ENCODE measurements at regions not wholly inside any gene's neighbourhood (a gene's known extent, or its start where the extent isn't known, plus 50 kb on each side); places are given as distances from the start of the nearest gene placed in this dataset.

GRCh38 chr12:29940811-29941210, 157.1 kb upstream of the TMTC1 start:
- Histone ChIP-seq H4K20me1 (ENCODE audit: insufficient read depth, low read length, poor library complexity, severe bottlenecking) (no peaks in the 10 kb centered on the region), H3K9ac (ENCODE audit: low read depth, low read length, poor library complexity, severe bottlenecking) (no peak overlapping the region), H3K4me2 (ENCODE audit: low read depth, low read length, poor library complexity, severe bottlenecking) (no peak overlapping the region), H3F3A (ENCODE audit: low read depth) (no peaks in the 10 kb centered on the region), H3K27me3 (ENCODE audit: insufficient read depth, low read length, poor library complexity, severe bottlenecking) (no peaks in the 10 kb centered on the region), H3K36me3 (ENCODE audit: insufficient read depth, low read length) (no peaks in the 10 kb centered on the region), H3K79me2 (ENCODE audit: insufficient read depth, low read length) (no peaks in the 10 kb centered on the region), H2AFZ (ENCODE audit: low read length) (no peak overlapping the region), H3K9me3 (ENCODE audit: insufficient read depth, low read depth, low read length) (no peaks in the 10 kb centered on the region), H3K4me3 (ENCODE audit: low read length, poor library complexity, severe bottlenecking) (no peak overlapping the region), H3K4me1 (ENCODE audit: insufficient read depth, low read length, poor library complexity, severe bottlenecking) (no peaks in the 10 kb centered on the region), H3K9me2 (replicated peaks; ENCODE audit: low read depth, low read length) (0 out of 2 replicates have a peak, but pooled peaks cover 2% of the 10 kb centered on the region)
- TF ChIP-seq, protein P1, sequence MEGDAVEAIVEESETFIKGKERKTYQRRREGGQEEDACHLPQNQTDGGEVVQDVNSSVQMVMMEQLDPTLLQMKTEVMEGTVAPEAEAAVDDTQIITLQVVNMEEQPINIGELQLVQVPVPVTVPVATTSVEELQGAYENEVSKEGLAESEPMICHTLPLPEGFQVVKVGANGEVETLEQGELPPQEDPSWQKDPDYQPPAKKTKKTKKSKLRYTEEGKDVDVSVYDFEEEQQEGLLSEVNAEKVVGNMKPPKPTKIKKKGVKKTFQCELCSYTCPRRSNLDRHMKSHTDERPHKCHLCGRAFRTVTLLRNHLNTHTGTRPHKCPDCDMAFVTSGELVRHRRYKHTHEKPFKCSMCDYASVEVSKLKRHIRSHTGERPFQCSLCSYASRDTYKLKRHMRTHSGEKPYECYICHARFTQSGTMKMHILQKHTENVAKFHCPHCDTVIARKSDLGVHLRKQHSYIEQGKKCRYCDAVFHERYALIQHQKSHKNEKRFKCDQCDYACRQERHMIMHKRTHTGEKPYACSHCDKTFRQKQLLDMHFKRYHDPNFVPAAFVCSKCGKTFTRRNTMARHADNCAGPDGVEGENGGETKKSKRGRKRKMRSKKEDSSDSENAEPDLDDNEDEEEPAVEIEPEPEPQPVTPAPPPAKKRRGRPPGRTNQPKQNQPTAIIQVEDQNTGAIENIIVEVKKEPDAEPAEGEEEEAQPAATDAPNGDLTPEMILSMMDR (conservative IDR thresholded peaks at IDR 0.05; ENCODE audit: low read length): no peak
- no peak for TF ChIP-seq EZH2phosphoT487 (IDR thresholded peaks at IDR 0.05; ENCODE audit: borderline replicate concordance)

DNA sequence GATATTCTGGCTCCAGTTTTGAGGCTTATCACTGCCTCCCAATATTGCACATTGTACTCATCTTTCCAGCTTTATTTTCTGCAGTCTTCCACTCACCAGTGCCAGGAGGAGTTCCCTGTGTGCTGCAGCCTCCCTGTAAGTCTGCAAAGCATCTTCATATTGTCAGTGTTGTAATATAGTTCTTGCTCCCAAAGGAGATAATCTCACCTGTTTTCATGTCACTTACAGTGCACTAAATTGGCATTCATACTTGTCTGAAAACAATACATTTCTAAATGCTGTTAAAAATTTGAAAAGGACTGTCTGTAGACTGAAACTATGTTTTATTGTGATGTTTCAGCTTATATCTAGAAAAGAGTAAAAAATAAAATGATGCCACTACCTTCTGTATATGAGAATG, 146.8 kb upstream of the TMTC1 start:
- no peaks in the 10 kb centered on the region for H3K4me1 ChIP-seq (ENCODE audit: insufficient read depth, low read length, poor library complexity, severe bottlenecking)
- no peaks in the 10 kb centered on the region for H3K9me3 ChIP-seq (ENCODE audit: insufficient read depth, low read depth, low read length)
- no peaks in the 10 kb centered on the region for H3K9me2 ChIP-seq (replicated peaks; ENCODE audit: low read depth, low read length)
- no peak overlapping the region for H3K4me3 ChIP-seq (ENCODE audit: low read length, poor library complexity, severe bottlenecking)
- H3K27me3 ChIP-seq (ENCODE audit: insufficient read depth, low read length, poor library complexity, severe bottlenecking): no peaks in the 10 kb centered on the region
- no peak overlapping the region for H2AFZ ChIP-seq (ENCODE audit: low read length)
- no peaks in the 10 kb centered on the region for H4K20me1 ChIP-seq (ENCODE audit: insufficient read depth, low read length, poor library complexity, severe bottlenecking)
- no peak overlapping the region for H3K9ac ChIP-seq (ENCODE audit: low read depth, low read length, poor library complexity, severe bottlenecking)
- no peak overlapping the region for H3K4me2 ChIP-seq (ENCODE audit: low read depth, low read length, poor library complexity, severe bottlenecking)
- H3F3A ChIP-seq (ENCODE audit: low read depth): no peaks in the 10 kb centered on the region
- H3K36me3 ChIP-seq (ENCODE audit: insufficient read depth, low read length): no peaks in the 10 kb centered on the region
- H3K79me2 ChIP-seq (ENCODE audit: insufficient read depth, low read length): no peaks in the 10 kb centered on the region
- TF ChIP-seq EZH2phosphoT487 (IDR thresholded peaks at IDR 0.05; ENCODE audit: borderline replicate concordance): no peak
- TF ChIP-seq, protein P1 (conservative IDR thresholded peaks at IDR 0.05; ENCODE audit: low read length): no peak

DNA sequence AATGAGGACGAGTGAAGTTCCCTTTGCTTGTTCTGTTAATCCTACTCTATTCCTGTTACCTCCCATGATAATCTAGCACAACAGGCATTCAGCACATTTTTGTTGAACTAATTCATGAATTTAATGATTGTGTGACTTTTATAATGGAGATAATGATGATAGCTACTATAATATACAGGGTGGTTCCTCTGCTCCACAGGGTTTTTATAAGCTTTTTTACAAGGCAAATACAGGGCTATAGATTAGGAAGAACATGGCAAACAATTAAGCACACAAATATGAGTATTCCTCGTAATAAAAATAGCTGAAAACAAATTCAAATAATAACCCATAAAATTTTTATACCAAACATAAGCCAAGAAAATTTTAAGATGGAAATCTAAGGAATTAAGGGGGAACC, 145.6 kb upstream of the TMTC1 start:
- no peak for TF ChIP-seq EZH2phosphoT487 (IDR thresholded peaks at IDR 0.05; ENCODE audit: borderline replicate concordance)
- TF ChIP-seq, protein P1 (conservative IDR thresholded peaks at IDR 0.05; ENCODE audit: low read length): no peak
- no peaks in the 10 kb centered on the region for H3K79me2 ChIP-seq (ENCODE audit: insufficient read depth, low read length)
- H3K4me2 ChIP-seq (ENCODE audit: low read depth, low read length, poor library complexity, severe bottlenecking): no peak overlapping the region
- H3K9me2 ChIP-seq (replicated peaks; ENCODE audit: low read depth, low read length): no peaks in the 10 kb centered on the region
- H3K36me3 ChIP-seq (ENCODE audit: insufficient read depth, low read length): no peaks in the 10 kb centered on the region
- H3K27me3 ChIP-seq (ENCODE audit: insufficient read depth, low read length, poor library complexity, severe bottlenecking): no peaks in the 10 kb centered on the region
- no peaks in the 10 kb centered on the region for H3F3A ChIP-seq (ENCODE audit: low read depth)
- no peaks in the 10 kb centered on the region for H3K4me1 ChIP-seq (ENCODE audit: insufficient read depth, low read length, poor library complexity, severe bottlenecking)
- H3K9me3 ChIP-seq (ENCODE audit: insufficient read depth, low read depth, low read length): no peaks in the 10 kb centered on the region
- no peak overlapping the region for H3K9ac ChIP-seq (ENCODE audit: low read depth, low read length, poor library complexity, severe bottlenecking)
- no peaks in the 10 kb centered on the region for H4K20me1 ChIP-seq (ENCODE audit: insufficient read depth, low read length, poor library complexity, severe bottlenecking)
- H2AFZ ChIP-seq (ENCODE audit: low read length): no peak overlapping the region
- no peak overlapping the region for H3K4me3 ChIP-seq (ENCODE audit: low read length, poor library complexity, severe bottlenecking)

Data from Loucy (cell line).